GM23248 (cell line): ENCODE measurements at regions not wholly inside any gene's neighbourhood (a gene's known extent, or its start where the extent isn't known, plus 50 kb on each side); places are given as distances from the start of the nearest gene placed in this dataset.

Experiments used
- DNase-seq: peaks from one replicate; pipeline ENCODE4 v3.0.0-alpha.2; 2015
- H2AFZ ChIP-seq: fragments of 200-600 bp; sonication (generic); 2 replicates; pipeline ENCODE4 v1.6.1; 2016; ENCODE audit warnings: antibody characterized with exemption
- H3F3A ChIP-seq: fragments of 200-600 bp; sonication (generic); 2 replicates; pipeline ENCODE4 v1.6.1; 2016; ENCODE audit warnings: mild to moderate bottlenecking, antibody characterized with exemption, mixed run types; ENCODE audit not compliant: insufficient read depth
- H3K27ac ChIP-seq: fragments of 200-600 bp; sonication (generic); 2 replicates; pipeline ENCODE4 v1.5.1; 2016; ENCODE audit warnings: mild to moderate bottlenecking
- H3K27me3 ChIP-seq: fragments of 200-600 bp; sonication (generic); replicated peaks from 2 replicates; pipeline ENCODE4 v1.6.1; 2016; ENCODE audit warnings: mild to moderate bottlenecking; ENCODE audit not compliant: insufficient read depth
- H3K36me3 ChIP-seq: fragments of 200-600 bp; sonication (generic); 2 replicates; pipeline ENCODE4 v1.6.1; 2016; ENCODE audit warnings: low read depth, mild to moderate bottlenecking
- H3K4me1 ChIP-seq: fragments of 200-600 bp; sonication (generic); 2 replicates; pipeline ENCODE4 v1.6.1; 2016; ENCODE audit warnings: mild to moderate bottlenecking; ENCODE audit not compliant: insufficient read depth
- H3K4me2 ChIP-seq: fragments of 200-600 bp; sonication (generic); one replicate; pipeline ENCODE4 v1.6.1; 2016; ENCODE audit warnings: mild to moderate bottlenecking; ENCODE audit not compliant: unreplicated experiment
- H3K4me3 ChIP-seq: fragments of 200-600 bp; sonication (generic); 2 replicates; pipeline ENCODE4 v1.5.1; 2016; ENCODE audit warnings: mild to moderate bottlenecking
- H3K79me2 ChIP-seq: fragments of 200-600 bp; sonication (generic); 2 replicates; pipeline ENCODE4 v1.6.1; 2016; ENCODE audit warnings: mild to moderate bottlenecking; ENCODE audit not compliant: insufficient read depth
- H3K9ac ChIP-seq: fragments of 200-600 bp; sonication (generic); 2 replicates; pipeline ENCODE4 v1.6.1; 2016; ENCODE audit warnings: mild to moderate bottlenecking
- H3K9me2 ChIP-seq: fragments of 200-600 bp; sonication (generic); 2 replicates; pipeline ENCODE4 v1.6.1; 2016; ENCODE audit warnings: mixed run types, mild to moderate bottlenecking, moderate library complexity; ENCODE audit not compliant: insufficient read depth
- H3K9me3 ChIP-seq: fragments of 200-600 bp; sonication (generic); one replicate; pipeline ENCODE4 v1.6.1; 2017; ENCODE audit warnings: low read depth
- H4K20me1 ChIP-seq: fragments of 200-600 bp; sonication (generic); 2 replicates; pipeline ENCODE4 v1.6.0; 2016; ENCODE audit not compliant: insufficient read depth
- EZH2 ChIP-seq: fragments of 200-600 bp; sonication (generic); IDR thresholded peaks from 2 replicates; pipeline ENCODE4 v1.6.1; 2018; ENCODE audit warnings: antibody characterized with exemption, mild to moderate bottlenecking; ENCODE audit not compliant: insufficient read depth, poor library complexity, severe bottlenecking
- EZH2phosphoT487 ChIP-seq: fragments of 200-600 bp; sonication (generic); IDR thresholded peaks from 2 replicates; pipeline ENCODE4 v1.6.1; 2018; ENCODE audit warnings: antibody characterized with exemption, moderate library complexity, mild to moderate bottlenecking, low read depth; ENCODE audit not compliant: insufficient read depth
- WGBS, 2 experiments: methylation state at CpG; one replicate each; pipeline ENCODE4 v1.1.6; 2015 to 2017; ENCODE audit warnings: low lambda C conversion rate in 2 of 2, low coverage in 1 of 2; ENCODE audit errors: missing lambda C conversion rate in 2 of 2; 5-methylcytosine and 5-hydroxymethylcytosine counted together
- in situ Hi-C: fragments of 300-500 bp; cut with MboI; formaldehyde crosslinking; loops from 2 replicates; pipeline ENCODE4 v1.15.0; 2020

DNA sequence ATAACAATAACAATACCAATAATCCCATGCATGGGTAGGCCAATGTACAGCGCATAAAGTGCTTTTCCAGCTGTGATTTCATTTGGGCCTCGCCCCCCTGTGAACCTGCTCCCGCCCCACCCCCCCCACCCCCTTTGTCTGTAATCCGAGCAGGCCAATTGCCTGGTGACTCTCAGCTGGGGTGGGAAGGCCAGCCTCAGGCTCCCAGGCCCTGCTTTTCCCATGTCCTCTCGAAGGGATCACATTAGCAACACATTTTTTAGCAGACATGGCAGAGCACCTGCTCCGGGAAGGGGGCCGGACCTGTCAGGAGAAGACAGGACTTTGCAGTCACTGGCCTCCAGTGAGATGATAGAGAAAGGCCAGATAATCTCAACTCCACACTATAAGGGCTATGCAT is 439.3 kb downstream of the RPS24 start:
- Histone ChIP-seq H3K36me3 (no peaks in the 10 kb centered on the region), H3K4me2 (no peak overlapping the region), H3F3A (no peaks in the 10 kb centered on the region), H3K27me3 (peaks cover 13% of the 10 kb centered on the region), H3K9ac (no peak overlapping the region), H3K9me2 (no peaks in the 10 kb centered on the region), H4K20me1 (no peaks in the 10 kb centered on the region), H3K4me3 (no peak overlapping the region), H3K79me2 (no peaks in the 10 kb centered on the region), H3K9me3 (no peaks in the 10 kb centered on the region), H2AFZ (no peak overlapping the region), H3K4me1 (no peaks in the 10 kb centered on the region), H3K27ac (no peak overlapping the region)
- TF ChIP-seq EZH2 (no peak), EZH2phosphoT487 (no peak)
- in situ Hi-C loops: no loop called here
- 60 to 61% methylated on average over 5 to 7 of the region's 7 CpGs for WGBS, 2 experiments
- DNase-seq: no peak

DNA sequence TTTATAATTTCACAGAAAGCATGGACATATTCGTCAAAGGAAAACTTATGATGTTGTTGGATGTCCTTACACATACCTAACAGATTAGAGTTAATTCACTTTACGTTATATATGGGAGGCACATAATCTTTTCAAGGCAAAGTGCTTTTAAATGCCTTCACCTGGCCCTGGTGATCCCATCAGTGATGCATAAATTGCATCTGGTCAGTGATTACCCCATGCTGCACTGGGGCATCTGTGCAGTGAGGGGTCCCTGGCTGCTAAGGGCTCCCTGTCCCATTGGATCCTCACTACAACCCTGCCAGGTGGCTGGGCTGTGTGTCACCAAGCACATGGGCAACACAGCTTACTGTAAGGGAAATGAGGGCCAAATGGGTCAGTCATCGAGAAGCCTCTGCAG is 441.1 kb downstream of the RPS24 start:
- Histone ChIP-seq H3K4me1 (no peaks in the 10 kb centered on the region), H3K9ac (no peak overlapping the region), H3K27ac (no peak overlapping the region), H3K4me3 (no peak overlapping the region), H3K27me3 (peaks cover 24% of the 10 kb centered on the region), H3K4me2 (no peak overlapping the region), H3K79me2 (no peaks in the 10 kb centered on the region), H4K20me1 (no peaks in the 10 kb centered on the region), H3K36me3 (no peaks in the 10 kb centered on the region), H2AFZ (no peak overlapping the region), H3F3A (no peaks in the 10 kb centered on the region), H3K9me3 (no peaks in the 10 kb centered on the region), H3K9me2 (no peaks in the 10 kb centered on the region)
- DNase-seq: no peak
- in situ Hi-C loops: no loop called here
- 88% methylated on average over 3 of the region's 3 CpGs for WGBS, 2 experiments
- TF ChIP-seq EZH2phosphoT487 (no peak), EZH2 (no peak)

DNA sequence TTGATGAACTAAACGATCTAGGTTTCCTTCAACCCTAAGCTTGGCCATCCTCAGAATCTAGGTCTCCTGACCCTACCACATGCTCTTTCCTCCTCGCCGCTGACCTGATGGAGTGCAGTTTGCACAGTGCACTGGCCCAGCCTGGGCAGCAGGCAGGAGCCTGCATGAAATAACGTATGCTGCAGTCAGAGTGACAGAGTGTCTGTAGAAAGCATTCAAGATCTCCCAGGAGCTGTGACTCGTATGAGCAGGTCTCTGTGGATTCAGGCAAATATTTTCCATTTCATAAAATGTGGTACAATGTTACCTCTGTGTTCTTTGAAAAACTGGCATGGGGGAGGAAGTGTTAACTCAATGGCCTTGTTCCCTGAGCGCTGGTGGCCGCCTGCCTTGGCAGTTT is 441.8 kb downstream of the RPS24 start:
- H3K79me2 ChIP-seq: no peaks in the 10 kb centered on the region
- no peak for TF ChIP-seq EZH2
- no peak for TF ChIP-seq EZH2phosphoT487
- H3K4me3 ChIP-seq: no peak overlapping the region
- H3K27ac ChIP-seq: no peak overlapping the region
- DNase-seq: peak; percentile 11
- no peaks in the 10 kb centered on the region for H3K9me2 ChIP-seq
- H3K27me3 ChIP-seq: peaks cover 24% of the 10 kb centered on the region
- H3F3A ChIP-seq: no peaks in the 10 kb centered on the region
- no peaks in the 10 kb centered on the region for H3K9me3 ChIP-seq
- WGBS, 2 experiments: 68 to 74% methylated on average over 7 of the region's 7 CpGs
- no peaks in the 10 kb centered on the region for H4K20me1 ChIP-seq
- no peaks in the 10 kb centered on the region for H3K36me3 ChIP-seq
- H3K4me2 ChIP-seq: no peak overlapping the region
- H2AFZ ChIP-seq: no peak overlapping the region
- no peak overlapping the region for H3K9ac ChIP-seq
- in situ Hi-C loops: no loop called here
- H3K4me1 ChIP-seq: no peaks in the 10 kb centered on the region

DNA sequence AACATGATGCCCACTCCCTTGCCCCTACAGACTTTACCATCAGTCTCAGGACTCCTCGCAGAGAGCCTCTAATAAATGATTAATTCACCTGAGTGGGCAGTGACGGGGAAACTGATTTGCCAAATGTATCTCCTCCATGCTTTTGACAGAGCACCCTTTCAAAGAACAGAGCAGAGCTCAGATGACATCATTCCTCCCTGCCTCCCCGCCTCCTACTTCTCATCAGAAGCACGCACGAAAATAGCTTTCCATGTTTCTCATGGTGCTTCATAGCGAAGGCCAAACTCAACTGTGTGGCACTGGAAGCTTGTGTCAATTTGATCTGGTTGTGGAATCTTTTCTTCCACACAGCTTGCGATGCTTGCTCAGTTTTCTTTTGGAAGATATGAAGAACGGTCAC is 442.5 kb downstream of the RPS24 start:
- Histone ChIP-seq H3K9me2 (no peaks in the 10 kb centered on the region), H3K27me3 (peaks cover 24% of the 10 kb centered on the region), H3K4me2 (no peak overlapping the region), H3K27ac (no peak overlapping the region), H3K9ac (no peak overlapping the region), H2AFZ (no peak overlapping the region), H3K36me3 (no peaks in the 10 kb centered on the region), H4K20me1 (no peaks in the 10 kb centered on the region), H3K4me1 (no peaks in the 10 kb centered on the region), H3F3A (no peaks in the 10 kb centered on the region), H3K9me3 (no peaks in the 10 kb centered on the region), H3K79me2 (no peaks in the 10 kb centered on the region), H3K4me3 (no peak overlapping the region)
- DNase-seq: no peak
- TF ChIP-seq EZH2: no peak
- 81% methylated on average over 8 of the region's 8 CpGs for WGBS, 2 experiments
- in situ Hi-C loops: no loop called here

DNA sequence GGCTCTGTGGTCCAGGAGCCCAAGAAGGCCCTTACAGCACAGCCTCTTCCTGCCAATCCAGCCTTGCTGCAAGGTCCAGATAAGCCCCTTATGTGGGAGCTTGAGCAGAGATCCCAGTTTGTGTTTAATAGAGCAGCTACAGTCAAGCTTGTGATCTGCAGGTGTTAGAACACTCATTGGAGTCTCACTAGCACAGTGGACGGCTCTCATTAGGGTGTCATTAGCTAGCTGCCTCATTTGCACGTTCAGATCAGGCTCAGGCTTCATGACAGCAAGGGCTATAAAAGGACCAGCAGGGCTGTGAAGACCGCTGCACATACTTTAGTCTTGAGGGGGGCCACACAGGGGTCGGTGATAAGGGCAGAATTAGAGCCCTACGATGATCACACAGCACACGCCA is 443.2 kb downstream of the RPS24 start:
- no peak overlapping the region for H3K9ac ChIP-seq
- H3K4me3 ChIP-seq: no peak overlapping the region
- DNase-seq: no peak
- no peak overlapping the region for H3K4me2 ChIP-seq
- WGBS, 2 experiments: 74 to 77% methylated on average over 6 of the region's 6 CpGs
- H3K9me3 ChIP-seq: no peaks in the 10 kb centered on the region
- no peaks in the 10 kb centered on the region for H3K36me3 ChIP-seq
- peaks cover 24% of the 10 kb centered on the region for H3K27me3 ChIP-seq
- H3K9me2 ChIP-seq: no peaks in the 10 kb centered on the region
- no peaks in the 10 kb centered on the region for H4K20me1 ChIP-seq
- in situ Hi-C loops: no loop called here
- TF ChIP-seq EZH2: no peak
- no peak for TF ChIP-seq EZH2phosphoT487
- H3K79me2 ChIP-seq: no peaks in the 10 kb centered on the region
- H3K4me1 ChIP-seq: no peaks in the 10 kb centered on the region
- H3F3A ChIP-seq: no peaks in the 10 kb centered on the region
- no peak overlapping the region for H2AFZ ChIP-seq
- no peak overlapping the region for H3K27ac ChIP-seq
